CD4-positive, CD25-positive, alpha-beta regulatory T cell (primary cell): ENCODE measurements at regions not wholly inside any gene's neighbourhood (a gene's known extent, or its start where the extent isn't known, plus 50 kb on each side); places are given as distances from the start of the nearest gene placed in this dataset.

ENCODE experiments used
- ATAC-seq, 2 donors: fragments of 150-1000 bp; cut with Tn5 transposase; one replicate each; pipeline ENCODE4 v1.10.0; 2021; ENCODE audit warnings: low read depth in 2 of 2, moderate number of reproducible peaks in 2 of 2, moderate library complexity in 1 of 2
- DNase-seq, 3 donors: peaks; one replicate each; pipeline versions ENCODE4 v3.0.0 to v3.0.0-alpha.2; 2012 to 2022; ENCODE audit warnings: mixed read lengths in 1 of 3
- H3K27ac ChIP-seq: one replicate; pipeline ENCODE4 v1.7.0; 2013; ENCODE audit warnings: mild to moderate bottlenecking, low read length; ENCODE audit not compliant: insufficient read depth, poor library complexity, severe bottlenecking
- H3K27me3 ChIP-seq: one replicate; pipeline ENCODE4 v1.7.0; 2013; ENCODE audit warnings: low read length; ENCODE audit not compliant: control insufficient read depth, insufficient read depth
- H3K36me3 ChIP-seq: one replicate; pipeline ENCODE4 v1.7.0; 2013; ENCODE audit warnings: mild to moderate bottlenecking, low read length, moderate library complexity; ENCODE audit not compliant: control insufficient read depth, insufficient read depth
- H3K4me1 ChIP-seq: 2 replicates; pipeline ENCODE4 v1.7.0; 2013; ENCODE audit warnings: mild to moderate bottlenecking, low read length; ENCODE audit not compliant: insufficient read depth, control insufficient read depth, poor library complexity, severe bottlenecking
- H3K4me3 ChIP-seq: one replicate; pipeline ENCODE4 v1.7.0; 2013; ENCODE audit warnings: low read depth, mild to moderate bottlenecking, low read length, moderate library complexity
- H3K9me3 ChIP-seq, 2 experiments: 1 replicate in 1 of 2; 2 replicates in 1 of 2; pipeline ENCODE4 v1.7.0; 2013; ENCODE audit warnings: low read length in 2 of 2, mild to moderate bottlenecking in 1 of 2, moderate library complexity in 1 of 2; ENCODE audit not compliant: control insufficient read depth in 2 of 2
- H3K27ac Mint-ChIP-seq, 3 donors: one replicate each; pipeline ENCODE4 v1.8.0; 2020 to 2022; ENCODE audit warnings: mild to moderate bottlenecking in 3 of 3, mixed read lengths in 3 of 3, moderate library complexity in 2 of 3
- H3K27me3 Mint-ChIP-seq: one replicate; pipeline ENCODE4 v1.8.0; 2022; ENCODE audit warnings: mild to moderate bottlenecking, mixed read lengths
- H3K36me3 Mint-ChIP-seq: one replicate; pipeline ENCODE4 v1.8.0; 2020; ENCODE audit warnings: mixed read lengths
- H3K4me1 Mint-ChIP-seq, 4 donors: one replicate each; pipeline ENCODE4 v1.8.0; 2020 to 2022; ENCODE audit warnings: mixed read lengths in 4 of 4, mild to moderate bottlenecking in 1 of 4
- H3K4me3 Mint-ChIP-seq, 4 donors: one replicate each; pipeline ENCODE4 v1.8.0; 2020 to 2022; ENCODE audit warnings: mild to moderate bottlenecking in 4 of 4, mixed read lengths in 4 of 4, moderate library complexity in 3 of 4
- H3K9me3 Mint-ChIP-seq, 7 donors: one replicate each; pipeline ENCODE4 v1.8.0; 2020 to 2022; ENCODE audit warnings: mixed read lengths in 7 of 7, mild to moderate bottlenecking in 3 of 7, moderate library complexity in 2 of 7

- no peaks in the 10 kb centered on the region for H3K36me3 ChIP-seq
- ATAC-seq (no peak), DNase-seq (no peak)
- no peaks in the 10 kb centered on the region for H3K4me1 Mint-ChIP-seq
- no peaks in the 10 kb centered on the region for H3K27me3 Mint-ChIP-seq
- peaks cover 0 to 18% (median 4%) of the 10 kb centered on the region in 7 donors for H3K9me3 Mint-ChIP-seq
- H3K27ac ChIP-seq: no peak overlapping the region
- no peak overlapping the region for H3K27ac Mint-ChIP-seq
- H3K4me3 Mint-ChIP-seq: no peak overlapping the region
- H3K27me3 ChIP-seq: no peaks in the 10 kb centered on the region
- H3K4me1 ChIP-seq: no peaks in the 10 kb centered on the region
- no peak overlapping the region for H3K4me3 ChIP-seq
- H3K36me3 Mint-ChIP-seq: no peaks in the 10 kb centered on the region
- H3K9me3 ChIP-seq: no peaks in the 10 kb centered on the region
These were observed 56.5 kb upstream of the SPATA31D4 start for GRCh38 chr9:81871695-81872094.

DNA sequence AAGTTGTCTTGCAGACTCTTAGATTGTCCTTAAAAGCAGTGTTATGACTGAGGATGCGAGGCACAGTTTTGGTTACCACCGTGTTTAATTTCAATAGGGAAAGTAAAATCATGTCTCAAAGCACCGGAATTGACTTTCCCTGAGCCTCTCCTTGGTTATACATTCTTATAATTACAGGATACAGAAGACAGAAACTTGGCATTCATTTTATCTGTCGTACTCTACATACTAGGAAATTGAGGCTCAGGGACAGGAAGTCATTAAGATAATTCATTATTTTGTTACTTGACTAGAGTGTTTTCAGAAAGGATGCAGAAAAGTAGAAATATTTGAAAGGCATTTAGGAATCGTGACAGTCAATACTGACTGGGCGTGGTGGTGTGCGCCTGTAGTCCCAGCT is 54.0 kb upstream of the SPATA31D4 start:
- Histone ChIP-seq H3K27ac (no peak overlapping the region), H3K36me3 (no peaks in the 10 kb centered on the region), H3K4me3 (no peak overlapping the region), H3K9me3 (no peaks in the 10 kb centered on the region), H3K27me3 (no peaks in the 10 kb centered on the region), H3K4me1 (no peaks in the 10 kb centered on the region)
- Mint-ChIP-seq H3K9me3 (peaks cover 0 to 10% (median 2%) of the 10 kb centered on the region in 7 donors), H3K27me3 (no peaks in the 10 kb centered on the region), H3K36me3 (no peaks in the 10 kb centered on the region), H3K4me3 (no peak overlapping the region), H3K4me1 (no peaks in the 10 kb centered on the region), H3K27ac (no peak overlapping the region)
- ATAC-seq (no peak), DNase-seq (no peak)

- Mint-ChIP-seq H3K4me3 (no peak overlapping the region), H3K27ac (peak overlapping the region in 1 of 3 donors; percentile 43), H3K9me3 (peaks cover 0 to 7% (median 2%) of the 10 kb centered on the region in 7 donors), H3K36me3 (no peaks in the 10 kb centered on the region), H3K27me3 (no peaks in the 10 kb centered on the region), H3K4me1 (no peaks in the 10 kb centered on the region)
- no peaks in the 10 kb centered on the region for H3K36me3 ChIP-seq
- no peak overlapping the region for H3K27ac ChIP-seq
- no peaks in the 10 kb centered on the region for H3K9me3 ChIP-seq
- H3K4me3 ChIP-seq: no peak overlapping the region
- DNase-seq (no peak), ATAC-seq (no peak)
- H3K4me1 ChIP-seq: no peaks in the 10 kb centered on the region
- no peaks in the 10 kb centered on the region for H3K27me3 ChIP-seq
These were observed 53.3 kb upstream of the SPATA31D4 start for GRCh38 chr9:81874931-81875330.

DNA sequence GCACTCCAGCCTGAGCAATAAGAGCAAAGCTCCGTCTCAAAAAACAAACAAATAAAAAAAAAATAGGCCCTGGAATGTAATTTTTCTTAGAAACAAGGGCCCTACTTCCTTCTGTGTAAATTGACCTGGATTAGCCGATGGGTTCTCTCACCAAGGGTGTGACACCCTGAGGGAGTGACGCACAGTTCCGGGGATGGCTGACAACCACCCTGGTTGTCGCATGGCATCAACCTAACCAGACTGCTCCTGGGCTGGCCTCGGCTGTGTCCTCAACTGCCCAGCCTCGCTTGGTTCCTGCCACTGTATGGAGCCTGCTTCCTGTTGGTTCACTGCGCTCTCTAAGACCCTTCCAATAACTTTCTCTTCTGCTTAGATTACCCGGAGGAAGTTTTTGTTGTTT is 51.2 kb upstream of the SPATA31D4 start:
- no peaks in the 10 kb centered on the region for H3K27me3 Mint-ChIP-seq
- H3K4me3 ChIP-seq: no peak overlapping the region
- H3K36me3 Mint-ChIP-seq: no peaks in the 10 kb centered on the region
- no peaks in the 10 kb centered on the region for H3K9me3 ChIP-seq
- H3K4me1 Mint-ChIP-seq: no peaks in the 10 kb centered on the region
- DNase-seq (no peak), ATAC-seq (no peak)
- no peaks in the 10 kb centered on the region for H3K27me3 ChIP-seq
- no peaks in the 10 kb centered on the region for H3K36me3 ChIP-seq
- H3K9me3 Mint-ChIP-seq: peaks cover 0 to 6% (median 2%) of the 10 kb centered on the region in 7 donors
- no peak overlapping the region for H3K4me3 Mint-ChIP-seq
- H3K27ac Mint-ChIP-seq: no peak overlapping the region
- no peaks in the 10 kb centered on the region for H3K4me1 ChIP-seq
- no peak overlapping the region for H3K27ac ChIP-seq
